ENCODE measurements at regions not wholly inside any gene's neighbourhood (a gene's known extent, or its start where the extent isn't known, plus 50 kb on each side); places are given as distances from the start of the nearest gene placed in this dataset.

DNA sequence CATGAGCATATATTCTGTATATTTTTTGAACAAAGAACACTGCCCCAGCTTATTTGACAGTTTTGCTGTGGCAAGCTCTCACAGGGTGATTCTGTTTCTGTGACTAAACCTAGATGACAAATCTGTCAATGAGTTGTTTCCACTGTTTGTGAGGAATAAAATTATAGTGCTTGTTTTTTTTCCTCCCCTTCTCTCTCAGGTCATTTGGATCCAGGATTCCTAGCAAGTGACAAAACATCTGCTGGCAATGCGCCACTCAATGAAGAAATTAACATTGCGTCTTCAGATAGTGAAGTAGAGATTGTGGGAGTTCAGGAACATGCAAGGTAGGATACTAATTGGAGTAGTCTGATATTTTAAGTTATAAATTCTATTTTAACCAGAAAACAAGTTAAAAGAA lies 149.3 kb downstream of the HAUS1 start:
- TF ChIP-seq EZH2 (IDR thresholded peaks at IDR 0.05; ENCODE audit: insufficient read depth, poor library complexity, severe bottlenecking) (no peak), EZH2phosphoT487 (IDR thresholded peaks at IDR 0.05; ENCODE audit: insufficient read depth, low read depth) (no peak)
